ENCODE measurements at regions not wholly inside any gene's neighbourhood (a gene's known extent, or its start where the extent isn't known, plus 50 kb on each side); places are given as distances from the start of the nearest gene placed in this dataset.

DNA sequence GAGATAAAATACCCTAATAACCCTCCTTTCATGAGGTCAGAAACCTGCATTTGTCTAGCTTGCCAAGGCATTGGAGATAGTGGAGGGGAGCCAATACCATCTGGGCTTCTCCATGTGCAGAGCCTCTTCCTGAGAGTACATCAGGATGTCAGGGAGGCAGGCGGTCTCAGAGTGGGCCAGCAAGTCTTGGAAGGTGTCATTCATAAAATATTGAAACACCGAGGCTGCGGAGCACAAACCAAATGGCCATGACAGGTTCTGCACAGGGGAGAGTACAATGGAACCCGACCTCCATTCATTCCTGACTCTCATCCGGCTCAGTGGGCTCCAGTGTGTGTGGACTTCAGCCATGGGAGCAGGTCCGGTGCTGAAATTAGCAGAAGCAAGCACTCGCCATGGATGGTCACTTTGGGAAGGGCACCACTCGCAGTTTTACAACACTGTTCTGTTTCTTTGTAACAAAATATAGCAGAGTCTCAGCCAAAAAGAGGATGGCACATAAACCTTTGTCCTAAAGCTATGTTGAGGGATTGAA is 446.6 kb downstream of the SIPA1L2 start:
- TF ChIP-seq GABPA (IDR thresholded peaks at IDR 0.05; ENCODE audit: low read depth): no peak
- Histone ChIP-seq H3K27ac (replicated peaks) (no peak overlapping the region), H3K4me3 (replicated peaks; ENCODE audit: insufficient read depth, low read length) (no peak overlapping the region), H3K27me3 (ENCODE audit: insufficient read depth, poor library complexity, severe bottlenecking) (no peaks in the 10 kb centered on the region)
- DNase-seq (ENCODE audit: low read depth in 1 of 2, low spot score in 1 of 2): no peak

DNA sequence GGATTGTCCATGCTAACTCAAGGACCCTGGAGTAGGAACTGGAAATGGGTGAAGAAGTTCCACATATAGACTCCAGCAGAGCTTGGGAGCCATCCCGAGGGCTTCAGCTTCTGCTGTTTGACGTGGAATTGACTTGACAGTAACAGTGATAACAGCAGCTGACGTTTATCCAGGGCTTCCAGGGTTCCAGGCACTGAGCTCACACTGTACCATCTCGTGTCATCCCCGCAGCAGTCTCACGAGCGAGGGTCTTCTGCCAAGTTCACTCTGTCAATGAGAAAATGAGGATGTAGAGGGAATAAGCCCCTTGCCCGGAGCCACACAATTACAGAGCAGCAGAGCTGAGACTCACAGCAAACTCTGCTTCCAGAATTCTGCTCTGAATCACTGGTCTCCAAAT is 447.7 kb downstream of the SIPA1L2 start:
- no peak for DNase-seq (ENCODE audit: low read depth in 1 of 2, low spot score in 1 of 2)
- TF ChIP-seq CTCF (IDR thresholded peaks at IDR 0.05; ENCODE audit: insufficient read depth, low read length) (no peak), POLR2AphosphoS5 (IDR thresholded peaks at IDR 0.05; ENCODE audit: low read depth) (no peak), REST (IDR thresholded peaks at IDR 0.05; ENCODE audit: insufficient replicate concordance, low read depth) (no peak), SPI1 (IDR thresholded peaks at IDR 0.05; ENCODE audit: borderline replicate concordance, low read depth) (no peak), GABPA (IDR thresholded peaks at IDR 0.05; ENCODE audit: low read depth) (no peak)
- Histone ChIP-seq H3K4me3 (replicated peaks; ENCODE audit: insufficient read depth, low read length) (no peak overlapping the region), H3K27me3 (ENCODE audit: insufficient read depth, poor library complexity, severe bottlenecking) (no peaks in the 10 kb centered on the region), H3K27ac (replicated peaks) (no peak overlapping the region)

- TF ChIP-seq REST (IDR thresholded peaks at IDR 0.05; ENCODE audit: insufficient replicate concordance, low read depth): no peak
- no peak for TF ChIP-seq SPI1 (IDR thresholded peaks at IDR 0.05; ENCODE audit: borderline replicate concordance, low read depth)
- TF ChIP-seq CTCF (IDR thresholded peaks at IDR 0.05; ENCODE audit: insufficient read depth, low read length): no peak
- Histone ChIP-seq H3K4me3 (replicated peaks; ENCODE audit: insufficient read depth, low read length) (no peak overlapping the region), H3K27ac (replicated peaks) (no peak overlapping the region), H3K27me3 (ENCODE audit: insufficient read depth, poor library complexity, severe bottlenecking) (no peaks in the 10 kb centered on the region)
- no peak for DNase-seq (ENCODE audit: low read depth in 1 of 2, low spot score in 1 of 2)
Observed at GRCh38 chr1:232180779-232181136, 449.2 kb downstream of the SIPA1L2 start.

DNA sequence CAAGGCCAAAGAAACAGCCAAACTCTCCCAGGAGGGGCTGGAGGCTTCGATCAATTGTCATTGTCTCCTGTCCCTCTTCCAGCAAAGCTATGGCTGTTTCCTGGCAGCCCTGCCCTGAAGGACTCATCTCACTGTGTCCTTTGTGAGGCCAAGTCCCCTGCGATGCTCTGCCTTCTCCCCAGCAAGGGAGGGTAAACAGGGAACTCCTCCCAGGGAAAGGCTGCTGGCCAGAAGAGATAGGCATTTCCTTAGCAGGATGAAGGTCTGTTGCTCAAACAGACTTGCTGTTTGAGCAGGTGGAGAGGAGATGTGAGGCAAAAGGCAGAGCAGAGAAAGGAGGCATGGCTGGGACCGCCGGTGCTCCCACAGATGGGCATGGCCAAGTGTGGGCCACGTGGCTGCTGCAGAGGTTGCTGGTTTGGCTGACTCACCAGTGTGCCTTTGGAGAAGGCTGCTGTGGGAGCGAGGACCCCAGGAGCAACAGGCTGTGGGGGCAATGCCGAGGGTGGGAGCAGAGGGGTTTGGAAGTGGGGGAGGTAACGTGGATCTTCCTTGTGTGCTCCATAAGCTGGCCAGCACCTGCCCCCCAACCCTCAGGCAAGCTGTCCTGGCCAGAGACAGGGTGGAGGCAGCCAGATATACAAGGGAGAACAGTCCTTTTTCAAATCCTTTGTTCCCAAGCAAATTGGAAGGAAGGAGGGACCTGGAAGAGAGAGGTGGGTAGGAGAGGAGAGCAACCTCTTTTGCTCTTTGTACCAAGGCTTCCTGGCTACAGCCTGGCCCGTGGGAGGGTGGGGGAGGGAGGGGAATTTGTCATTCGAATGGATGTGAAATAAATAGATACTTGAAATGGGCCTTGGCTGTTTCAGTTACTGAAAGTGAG is 449.8 kb downstream of the SIPA1L2 start:
- H3K27ac ChIP-seq (replicated peaks): no peak overlapping the region
- TF ChIP-seq REST (IDR thresholded peaks at IDR 0.05; ENCODE audit: insufficient replicate concordance, low read depth) (no peak), SPI1 (IDR thresholded peaks at IDR 0.05; ENCODE audit: borderline replicate concordance, low read depth) (no peak), GABPA (IDR thresholded peaks at IDR 0.05; ENCODE audit: low read depth) (no peak), CTCF (IDR thresholded peaks at IDR 0.05; ENCODE audit: insufficient read depth, low read length) (no peak), POLR2AphosphoS5 (IDR thresholded peaks at IDR 0.05; ENCODE audit: low read depth) (no peak)

More for the DNA sequence above, 449.8 kb downstream of the SIPA1L2 start:
- DNase-seq (ENCODE audit: low read depth in 1 of 2, low spot score in 1 of 2): no peak
- no peaks in the 10 kb centered on the region for H3K27me3 ChIP-seq (ENCODE audit: insufficient read depth, poor library complexity, severe bottlenecking)
- H3K4me3 ChIP-seq (replicated peaks; ENCODE audit: insufficient read depth, low read length): no peak overlapping the region
